ENCODE measurements at regions not wholly inside any gene's neighbourhood (a gene's known extent, or its start where the extent isn't known, plus 50 kb on each side); places are given as distances from the start of the nearest gene placed in this dataset.

DNA sequence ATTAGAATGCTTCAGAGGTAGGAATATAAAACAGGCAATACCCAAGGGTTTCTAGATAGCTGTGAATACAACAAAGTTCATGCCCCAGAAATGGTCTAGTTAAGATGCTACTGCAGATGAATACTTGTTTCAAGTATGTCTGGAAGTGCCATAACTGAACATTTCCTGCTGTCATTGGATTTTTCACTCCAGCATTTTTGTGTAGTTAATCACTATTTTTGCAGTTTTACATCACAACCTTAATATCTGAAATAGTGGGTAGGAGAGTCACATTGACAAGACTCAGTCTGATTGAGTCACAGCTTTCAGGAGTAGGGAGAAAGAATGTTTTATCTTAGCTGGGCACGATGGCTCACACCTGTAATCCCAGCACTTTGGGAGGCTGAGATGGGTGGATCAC is 126.4 kb upstream of the C1orf21 start:
- TF ChIP-seq POLR2AphosphoS5 (IDR thresholded peaks at IDR 0.05), result no peak
- TF ChIP-seq, protein P1, sequence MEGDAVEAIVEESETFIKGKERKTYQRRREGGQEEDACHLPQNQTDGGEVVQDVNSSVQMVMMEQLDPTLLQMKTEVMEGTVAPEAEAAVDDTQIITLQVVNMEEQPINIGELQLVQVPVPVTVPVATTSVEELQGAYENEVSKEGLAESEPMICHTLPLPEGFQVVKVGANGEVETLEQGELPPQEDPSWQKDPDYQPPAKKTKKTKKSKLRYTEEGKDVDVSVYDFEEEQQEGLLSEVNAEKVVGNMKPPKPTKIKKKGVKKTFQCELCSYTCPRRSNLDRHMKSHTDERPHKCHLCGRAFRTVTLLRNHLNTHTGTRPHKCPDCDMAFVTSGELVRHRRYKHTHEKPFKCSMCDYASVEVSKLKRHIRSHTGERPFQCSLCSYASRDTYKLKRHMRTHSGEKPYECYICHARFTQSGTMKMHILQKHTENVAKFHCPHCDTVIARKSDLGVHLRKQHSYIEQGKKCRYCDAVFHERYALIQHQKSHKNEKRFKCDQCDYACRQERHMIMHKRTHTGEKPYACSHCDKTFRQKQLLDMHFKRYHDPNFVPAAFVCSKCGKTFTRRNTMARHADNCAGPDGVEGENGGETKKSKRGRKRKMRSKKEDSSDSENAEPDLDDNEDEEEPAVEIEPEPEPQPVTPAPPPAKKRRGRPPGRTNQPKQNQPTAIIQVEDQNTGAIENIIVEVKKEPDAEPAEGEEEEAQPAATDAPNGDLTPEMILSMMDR (IDR thresholded peaks at IDR 0.05), result no peak
- no peak for TF ChIP-seq POLR2A (IDR thresholded peaks at IDR 0.05)
- H3K27ac ChIP-seq, result no peak overlapping the region
- intact Hi-C loops (cut with DNase I; ENCODE audit: low total_unique reads), result no loop called here

DNA sequence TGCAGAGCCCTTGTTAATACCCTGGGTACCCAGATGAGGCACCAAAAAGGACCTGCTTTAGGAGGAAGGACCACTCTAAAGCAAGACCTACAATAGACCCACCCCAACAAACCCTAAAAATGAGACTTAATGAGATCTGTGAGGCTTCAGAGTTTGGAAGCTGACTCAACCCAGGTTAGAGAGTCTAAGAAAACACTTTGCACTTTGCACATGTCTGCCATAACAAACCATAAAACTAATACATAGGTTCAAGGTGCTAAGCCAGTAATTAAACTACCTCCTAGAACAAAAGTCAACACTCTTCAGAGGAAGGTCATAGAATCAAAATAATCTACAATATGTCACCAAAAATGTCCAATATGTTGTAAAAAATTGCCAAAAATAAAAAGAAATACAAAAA is 124.7 kb upstream of the C1orf21 start:
- no peak overlapping the region for H3K27ac ChIP-seq
- TF ChIP-seq POLR2A (IDR thresholded peaks at IDR 0.05) (no peak), POLR2AphosphoS5 (IDR thresholded peaks at IDR 0.05) (no peak)
- TF ChIP-seq, protein P1 (IDR thresholded peaks at IDR 0.05), result no peak
- intact Hi-C loops (cut with DNase I; ENCODE audit: low total_unique reads), result no loop called here
- no peaks in the 10 kb centered on the region for H3K4me1 ChIP-seq
- no peak for DNase-seq (ENCODE audit: low spot score in 2 of 2)
- H3K36me3 ChIP-seq, result no peaks in the 10 kb centered on the region
- H3K9me3 ChIP-seq, result no peaks in the 10 kb centered on the region
- no peaks in the 10 kb centered on the region for H3K27me3 ChIP-seq
- no peak overlapping the region for H3K4me3 ChIP-seq

More for the DNA sequence above, 126.4 kb upstream of the C1orf21 start:
- Histone ChIP-seq H3K27me3 (no peaks in the 10 kb centered on the region), H3K4me3 (no peak overlapping the region), H3K4me1 (no peaks in the 10 kb centered on the region), H3K36me3 (no peaks in the 10 kb centered on the region), H3K9me3 (no peaks in the 10 kb centered on the region)
- DNase-seq (ENCODE audit: low spot score in 2 of 2), result no peak

DNA sequence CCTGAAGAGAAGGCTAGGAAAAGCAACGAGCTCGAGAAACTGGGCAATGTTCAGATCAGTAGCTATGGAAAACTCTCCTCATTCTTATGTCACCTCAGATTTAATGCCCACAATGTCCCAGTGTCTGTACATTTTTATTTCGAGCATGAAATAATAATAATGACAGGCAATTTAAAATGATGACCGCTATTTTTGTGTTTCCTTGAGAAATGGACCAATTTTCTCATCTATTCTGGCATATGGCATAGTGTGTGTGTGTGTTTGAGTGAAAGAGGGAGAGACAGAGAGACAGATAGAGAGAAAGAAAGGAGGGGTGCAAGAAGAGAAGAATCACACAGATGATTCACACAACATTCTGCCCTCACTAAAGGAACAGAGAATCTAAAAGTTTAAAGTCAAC is 119.1 kb upstream of the C1orf21 start:
- no peak for TF ChIP-seq POLR2AphosphoS5 (IDR thresholded peaks at IDR 0.05)
- no peak for TF ChIP-seq POLR2A (IDR thresholded peaks at IDR 0.05)
- TF ChIP-seq, protein P1 (IDR thresholded peaks at IDR 0.05), result no peak

DNA sequence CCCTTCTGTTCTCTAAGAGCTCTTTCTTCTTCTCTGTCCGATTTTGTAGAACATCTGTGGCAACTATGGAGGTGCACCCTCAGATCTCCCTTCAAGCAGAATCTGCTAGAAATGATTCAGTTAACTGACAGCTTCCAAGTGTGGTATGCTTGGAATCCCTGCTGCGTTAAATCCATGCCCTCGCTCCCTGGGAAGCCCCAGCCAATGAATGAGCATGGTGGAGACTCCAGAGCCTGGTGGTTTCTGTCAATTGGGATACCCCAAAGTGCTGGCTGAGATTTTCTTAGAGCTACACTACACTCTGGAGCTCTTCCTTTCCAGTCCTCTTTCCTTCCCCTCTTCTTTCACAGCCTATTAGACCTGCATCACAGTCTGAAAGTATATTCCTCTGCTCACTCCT is 116.3 kb upstream of the C1orf21 start:
- no peak for DNase-seq (ENCODE audit: low spot score in 2 of 2)
- intact Hi-C loops (cut with DNase I; ENCODE audit: low total_unique reads), result no loop called here
- Histone ChIP-seq H3K27me3 (no peaks in the 10 kb centered on the region), H3K4me3 (no peak overlapping the region), H3K36me3 (no peaks in the 10 kb centered on the region), H3K9me3 (no peaks in the 10 kb centered on the region), H3K4me1 (no peaks in the 10 kb centered on the region), H3K27ac (no peak overlapping the region)
- no peak for TF ChIP-seq POLR2AphosphoS5 (IDR thresholded peaks at IDR 0.05)
- TF ChIP-seq, protein P1 (IDR thresholded peaks at IDR 0.05), result no peak
- TF ChIP-seq POLR2A (IDR thresholded peaks at IDR 0.05), result no peak

More for the DNA sequence above, 119.1 kb upstream of the C1orf21 start:
- DNase-seq (ENCODE audit: low spot score in 2 of 2), result no peak
- no peak overlapping the region for H3K27ac ChIP-seq
- no peaks in the 10 kb centered on the region for H3K36me3 ChIP-seq
- no peaks in the 10 kb centered on the region for H3K4me1 ChIP-seq
- no peaks in the 10 kb centered on the region for H3K27me3 ChIP-seq
- intact Hi-C loops (cut with DNase I; ENCODE audit: low total_unique reads), result no loop called here
- no peaks in the 10 kb centered on the region for H3K9me3 ChIP-seq
- H3K4me3 ChIP-seq, result no peak overlapping the region

DNA sequence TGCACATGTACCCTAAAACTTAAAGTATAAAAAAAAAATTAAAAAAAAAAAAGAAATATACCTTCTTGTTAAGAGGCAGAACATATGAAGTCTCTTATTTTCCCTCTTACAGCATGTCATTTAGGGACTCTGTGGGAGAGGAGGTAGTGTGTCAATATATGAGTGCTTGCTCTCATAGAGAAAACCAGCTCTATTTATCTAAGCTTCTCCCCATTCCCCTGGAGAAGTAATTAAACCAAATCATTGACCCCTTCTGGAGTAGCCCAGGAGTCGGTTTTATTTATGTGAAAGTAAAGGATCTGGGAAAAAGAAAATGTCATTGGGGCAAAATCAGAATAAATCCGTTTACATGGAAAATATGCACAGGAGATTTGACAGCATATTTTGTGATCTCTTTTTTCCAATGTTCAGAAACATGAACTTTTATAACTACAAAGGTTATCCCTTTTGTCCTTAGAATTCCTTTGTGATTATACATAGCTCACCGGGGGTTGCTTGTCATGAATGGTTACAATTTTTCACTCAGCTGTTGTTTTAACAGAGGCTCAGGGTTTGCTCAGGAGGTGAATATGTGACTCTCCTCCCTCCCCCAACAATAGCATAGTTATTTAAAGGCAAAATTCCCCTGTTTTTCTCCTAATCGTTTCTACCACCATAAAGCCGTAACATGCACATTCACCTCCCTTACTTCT is 114.5 kb upstream of the C1orf21 start:
- H3K27ac ChIP-seq, result no peak overlapping the region
- H3K9me3 ChIP-seq, result no peaks in the 10 kb centered on the region
- intact Hi-C loops (cut with DNase I; ENCODE audit: low total_unique reads), result no loop called here
- no peaks in the 10 kb centered on the region for H3K4me1 ChIP-seq
- no peak for TF ChIP-seq POLR2A (IDR thresholded peaks at IDR 0.05)
- TF ChIP-seq POLR2AphosphoS5 (IDR thresholded peaks at IDR 0.05), result no peak
- TF ChIP-seq, protein P1 (IDR thresholded peaks at IDR 0.05), result no peak
- DNase-seq (ENCODE audit: low spot score in 2 of 2), result no peak
- no peak overlapping the region for H3K4me3 ChIP-seq
- H3K27me3 ChIP-seq, result no peaks in the 10 kb centered on the region
- no peaks in the 10 kb centered on the region for H3K36me3 ChIP-seq

Data from breast epithelium (tissue), 4 donors.